GM13977 (cell line): ENCODE measurements at regions not wholly inside any gene's neighbourhood (a gene's known extent, or its start where the extent isn't known, plus 50 kb on each side); places are given as distances from the start of the nearest gene placed in this dataset.
"Not testable (repeated sequence)": the region's sequence is repeated elsewhere in the genome, so short reads cannot be mapped to it uniquely, and the experiment has no call there.

Experiments used
- DNase-seq: peaks from one replicate; pipeline ENCODE4 v3.0.0; 2012; ENCODE audit warnings: low spot score
- CTCF ChIP-seq: IDR thresholded peaks from 2 replicates; pipeline ENCODE4 v1.5.1; 2012; ENCODE audit warnings: mild to moderate bottlenecking, control low read depth; ENCODE audit not compliant: insufficient read depth; ENCODE audit errors: extremely low read depth, missing control alignments
- in situ Hi-C: fragments of 300-500 bp; cut with MboI; formaldehyde crosslinking; loops from one replicate; pipeline ENCODE4 v1.12.0; 2022; ENCODE audit warnings: low sequenced_read_pairs, low pct_unique_long_range_greater_than_20kb, mixed read lengths, inconsistent platforms; ENCODE audit not compliant: unreplicated experiment

DNA sequence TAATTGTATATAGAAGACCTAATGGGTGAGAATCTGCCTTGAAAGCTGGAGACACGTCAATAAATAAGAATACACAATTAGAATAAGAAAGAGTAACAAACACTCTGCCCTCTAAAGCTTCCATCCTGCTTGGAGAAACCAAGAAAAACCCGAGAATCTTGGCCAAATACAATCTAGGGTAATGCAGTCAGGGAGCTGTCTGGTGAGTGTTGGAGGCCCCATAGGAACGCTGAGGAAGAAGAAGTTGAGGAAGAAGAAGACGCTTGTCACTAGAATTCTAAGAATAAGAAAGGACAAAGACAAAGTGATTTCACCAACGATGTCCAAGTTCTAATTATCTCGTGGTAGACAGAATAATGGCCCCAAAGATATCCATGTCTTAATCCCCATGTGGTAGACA is 4485.9 kb upstream of the OR11H1 start:
- in situ Hi-C loops = no loop called here
- TF ChIP-seq CTCF = no peak
- DNase-seq = no peak

DNA sequence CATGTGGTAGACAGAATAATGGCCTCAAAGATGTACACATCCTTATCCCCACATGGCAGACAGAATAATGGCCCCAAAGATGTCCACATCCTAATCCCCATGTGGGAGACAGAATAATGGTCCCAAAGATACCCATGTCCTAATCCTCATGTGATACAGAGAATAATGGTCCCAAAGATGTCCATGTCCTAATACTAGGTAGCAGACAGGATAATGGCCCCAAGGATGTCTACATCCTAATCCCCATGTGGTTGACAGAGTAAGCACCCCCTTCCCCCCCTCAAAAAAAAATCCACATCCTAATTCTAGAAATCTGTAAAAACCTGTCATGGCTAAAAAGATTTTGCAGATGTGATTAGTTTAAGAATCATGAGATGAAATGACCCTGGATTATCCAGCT is 4484.7 kb upstream of the OR11H1 start:
- DNase-seq, in situ Hi-C loops: not testable (repeated sequence)

GRCh38 chr22:11048884-11049283 is 4479.1 kb upstream of the OR11H1 start:
- in situ Hi-C loops, DNase-seq: not testable (repeated sequence)

- DNase-seq, in situ Hi-C loops: not testable (repeated sequence)
Observed at GRCh38 chr22:11050226-11050625, 4477.8 kb upstream of the OR11H1 start.

DNA sequence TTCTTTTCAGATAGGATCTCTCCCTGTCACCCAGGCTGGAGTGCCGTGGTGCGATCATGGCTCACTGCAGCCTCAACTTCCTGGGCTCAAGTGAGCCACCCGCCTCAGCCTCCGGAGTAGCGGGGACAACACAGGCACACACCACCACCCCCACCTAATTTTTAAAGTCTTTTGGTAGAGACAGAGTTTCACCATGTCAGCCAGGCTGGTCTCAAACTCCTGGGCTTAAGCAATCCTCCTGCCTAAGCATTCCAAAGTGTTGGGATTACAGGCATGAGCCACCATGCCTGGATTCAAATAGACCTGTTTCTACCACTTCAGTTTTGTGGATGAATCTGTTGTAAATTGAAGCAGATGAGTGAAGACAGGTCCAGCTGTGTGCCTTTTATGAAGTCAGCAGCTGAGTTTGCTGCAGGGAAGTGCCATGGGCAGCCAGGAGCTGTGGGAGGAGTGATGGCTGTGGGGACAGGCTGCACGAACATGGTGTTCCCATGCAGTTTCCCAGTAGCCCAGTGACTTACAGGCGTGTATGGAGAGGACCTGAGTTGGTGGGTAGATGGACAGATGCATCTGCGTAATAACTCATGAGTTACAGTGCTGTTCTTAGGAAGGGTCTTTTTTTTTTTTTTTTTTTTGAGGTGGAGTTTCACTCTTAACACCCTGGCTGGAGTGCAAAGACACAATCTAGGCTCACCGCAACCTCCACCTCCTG is 4476.4 kb upstream of the OR11H1 start:
- DNase-seq, in situ Hi-C loops: not testable (repeated sequence)

GRCh38 chr22:11053403-11054344 is 4474.3 kb upstream of the OR11H1 start:
- DNase-seq, in situ Hi-C loops: not testable (repeated sequence)

GRCh38 chr22:11054681-11055080 is 4473.3 kb upstream of the OR11H1 start:
- DNase-seq, in situ Hi-C loops: not testable (repeated sequence)

DNA sequence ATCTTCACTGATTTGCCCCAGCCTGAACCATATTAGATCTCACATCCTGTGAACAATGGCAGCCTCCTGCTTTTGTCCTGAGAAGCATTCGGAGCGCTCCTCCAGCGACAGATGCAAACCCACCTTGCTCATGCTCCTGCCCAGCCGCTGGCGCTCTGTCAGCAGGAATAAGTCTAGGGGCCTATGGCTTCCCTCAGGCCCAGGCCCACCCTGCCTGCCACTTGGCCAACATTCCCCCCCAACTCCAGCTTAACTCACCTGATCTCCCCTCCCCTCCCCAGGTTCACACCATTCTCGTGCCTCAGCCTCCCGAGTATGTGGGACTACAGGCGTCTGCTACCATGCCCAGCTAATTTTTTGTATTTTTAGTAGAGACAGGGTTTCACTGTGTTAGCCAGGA is 4472.8 kb upstream of the OR11H1 start:
- in situ Hi-C loops, DNase-seq: not testable (repeated sequence)

DNA sequence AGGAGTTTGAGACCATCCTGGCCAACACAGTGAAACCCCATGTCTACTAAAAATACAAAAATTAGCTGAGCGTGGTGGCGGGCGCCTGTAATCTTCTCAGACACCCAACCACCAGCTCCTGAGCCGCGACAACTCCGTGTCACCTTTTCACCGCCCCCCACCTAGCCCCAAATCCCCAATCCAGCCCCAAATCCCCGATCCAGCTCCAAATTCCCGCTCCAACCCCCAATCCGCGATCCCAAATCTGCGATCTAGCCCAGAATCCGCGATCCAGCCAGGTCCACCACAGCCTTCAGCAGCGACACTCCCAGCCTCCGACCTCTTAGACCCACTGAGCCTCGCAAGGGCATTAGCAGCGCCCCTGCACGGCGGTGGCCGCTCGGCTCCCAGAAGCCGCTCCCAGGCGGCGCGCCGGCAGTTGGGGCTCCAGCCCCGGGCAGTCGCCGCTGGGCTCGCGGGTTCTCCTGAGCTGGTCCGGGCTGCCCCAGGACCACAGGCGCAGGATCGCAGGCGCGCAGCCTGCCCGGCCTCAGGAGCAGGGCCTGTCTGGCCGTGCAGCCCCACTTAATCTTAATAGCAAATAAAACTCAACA is 4469.9 kb upstream of the OR11H1 start:
- in situ Hi-C loops, DNase-seq: not testable (repeated sequence)

- in situ Hi-C loops, DNase-seq: not testable (repeated sequence)
Observed at GRCh38 chr22:11059129-11059528, 4468.9 kb upstream of the OR11H1 start.

DNA sequence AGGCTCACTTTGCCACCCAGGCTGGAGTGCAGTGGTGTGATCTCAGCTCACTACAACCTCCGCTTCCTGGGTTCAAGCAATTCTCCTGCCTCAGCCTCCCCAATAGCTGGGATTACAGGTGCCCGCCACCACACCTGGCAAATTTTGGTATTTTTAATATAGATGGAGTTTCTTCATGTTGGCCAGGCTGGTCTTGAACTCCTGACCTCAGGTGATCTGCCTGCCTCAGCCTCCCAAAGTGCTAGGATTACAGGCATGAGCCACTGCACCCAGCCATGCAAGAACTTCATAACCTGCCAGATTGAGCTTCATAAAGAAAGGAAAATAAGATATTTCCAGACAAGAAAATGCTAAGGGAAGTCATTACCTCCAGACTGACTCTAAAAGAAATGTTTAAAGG is 4467.2 kb upstream of the OR11H1 start:
- in situ Hi-C loops, DNase-seq: not testable (repeated sequence)

DNA sequence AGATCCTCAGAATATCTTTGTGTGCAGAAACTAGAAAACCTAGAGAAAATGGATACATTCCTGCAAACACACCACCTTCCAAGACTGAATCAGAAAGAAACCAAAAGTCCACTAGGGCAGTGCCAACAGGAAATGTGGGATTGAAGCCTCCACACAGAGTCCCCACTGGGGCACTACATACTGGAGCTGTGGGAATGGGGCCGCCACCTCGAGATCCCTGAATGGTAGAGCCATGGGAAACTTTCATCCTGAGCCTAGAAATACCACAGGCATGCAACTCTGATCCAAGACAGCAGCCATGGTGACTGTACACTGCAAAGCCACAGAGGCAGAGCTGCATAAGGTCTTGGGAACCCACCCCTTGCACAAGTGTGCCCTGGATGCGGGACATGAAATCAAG is 4465.5 kb upstream of the OR11H1 start:
- DNase-seq, in situ Hi-C loops: not testable (repeated sequence)

DNA sequence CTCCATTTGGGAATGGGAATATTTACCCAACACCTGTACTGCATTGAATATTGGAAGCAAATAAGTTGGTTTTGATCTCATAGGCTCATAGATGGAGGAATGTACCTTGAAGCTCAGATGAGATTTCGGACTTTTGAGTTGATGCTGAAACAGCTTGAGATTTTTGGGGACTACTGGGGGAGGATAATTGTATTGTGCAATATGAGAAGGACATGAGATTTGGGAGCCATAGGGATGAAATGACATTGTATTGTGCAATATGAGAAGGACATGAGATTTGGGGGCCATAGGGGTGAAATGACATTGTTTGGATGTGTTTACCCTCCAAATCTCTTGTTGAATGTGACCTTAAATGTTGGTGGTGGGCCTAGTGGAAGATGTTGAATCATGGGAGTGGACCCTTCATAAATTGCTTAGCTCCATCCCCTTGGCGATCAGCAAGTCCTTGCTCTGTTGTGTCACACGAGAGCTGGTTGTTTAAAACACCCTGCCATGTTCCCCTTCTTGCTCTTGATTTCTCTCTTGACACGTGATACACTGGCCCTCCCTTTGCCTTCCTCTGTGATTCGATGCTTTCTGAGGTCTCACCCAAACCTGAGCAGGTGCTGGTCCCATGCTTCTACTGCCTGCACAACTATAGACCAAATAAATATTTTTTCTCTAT is 4464.8 kb upstream of the OR11H1 start:
- in situ Hi-C loops, DNase-seq: not testable (repeated sequence)

GRCh38 chr22:11065210-11065609 is 4462.8 kb upstream of the OR11H1 start:
- in situ Hi-C loops = not testable (repeated sequence)

DNA sequence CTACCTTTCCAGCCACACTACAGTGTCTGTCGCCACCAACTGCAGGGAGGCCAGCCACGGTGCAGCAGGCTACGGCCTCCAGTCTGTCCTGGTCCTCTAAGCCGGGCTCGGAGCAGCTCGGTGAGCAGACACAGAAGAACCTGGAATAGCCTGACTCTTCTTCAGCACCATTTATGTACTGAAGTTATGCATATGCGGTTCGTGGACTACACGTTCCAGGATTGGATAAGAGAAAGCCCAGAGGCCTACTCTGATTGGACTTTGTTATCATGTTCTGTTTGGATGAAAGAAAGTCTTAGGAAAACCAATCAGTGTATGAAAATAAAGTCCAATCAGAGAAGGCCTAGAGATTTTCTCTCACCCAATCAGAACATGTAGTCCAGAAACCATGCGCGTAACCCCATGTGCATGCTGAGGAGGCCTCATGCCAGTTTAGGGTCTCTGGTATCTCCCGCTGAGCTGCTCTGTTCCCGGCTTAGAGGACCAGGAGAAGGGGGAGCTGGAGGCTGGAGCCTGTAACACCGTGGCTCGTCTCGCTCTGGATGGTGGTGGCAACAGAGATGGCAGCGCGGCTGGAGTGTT is 4462.0 kb upstream of the OR11H1 start:
- in situ Hi-C loops, DNase-seq: not testable (repeated sequence)

More at GRCh38 chr22:11065210-11065609, 4462.8 kb upstream of the OR11H1 start:
- not testable (repeated sequence) for DNase-seq
